K562 (cell line): ENCODE measurements at regions not wholly inside any gene's neighbourhood (a gene's known extent, or its start where the extent isn't known, plus 50 kb on each side); places are given as distances from the start of the nearest gene placed in this dataset.

ENCODE experiments used
- ATAC-seq: fragments of 200-7000 bp; cut with Tn5 transposase; 3 replicates; pipeline ENCODE4 v1.9.1; 2020; ENCODE audit warnings: moderate library complexity
- BruUV-seq: library from RNA; stranded (reverse); fragments of 400-500 nt; replicated peaks from 2 replicates; lab custom pipeline; 2021; lab: Mats Ljungman, UMichigan
- CTCF ChIA-PET: fragments of 300-600 bp; formaldehyde crosslinking; extraction: SDS; loops from one replicate; lab custom pipeline; 2021; ENCODE audit warnings: low intra/inter-chr PET ratio; lab: Yijun Ruan, JAX
- POLR2A ChIA-PET: fragments of 300-600, 350-650 bp; sonication (Branson Sonifier 250); formaldehyde crosslinking; extraction: SDS; loops from one replicate; lab custom pipeline; 2021; ENCODE audit warnings: antibody characterized with exemption, inconsistent platforms; lab: Yijun Ruan, JAX
- DNase-seq, 4 experiments: peaks; one replicate each; pipeline versions ENCODE4 v3.0.0 to v3.0.0-alpha.2; 2011 to 2018; ENCODE audit warnings: low spot score in 3 of 4, mixed read lengths in 3 of 4; ENCODE audit errors: extremely low read depth in 1 of 4
- FAIRE-seq: peaks from 2 replicates; lab custom pipeline; 2011; peaks lifted over from hg19 to GRCh38; lab: Jason Lieb, UNC
- H2AFZ ChIP-seq: 2 replicates; pipeline ENCODE4 v1.6.0; 2011; ENCODE audit warnings: low read depth, low read length, control low read depth, inconsistent platforms
- H3K27ac ChIP-seq: fragments of 200-600 bp; 3 replicates; pipeline ENCODE4 v1.8.0; 2011; ENCODE audit warnings: low read depth, mild to moderate bottlenecking, control low read depth, inconsistent platforms, low read length, moderate library complexity, mixed read lengths; ENCODE audit errors: extremely low read depth
- H3K27me3 ChIP-seq, 2 experiments: fragments of 300-600 bp in 1 of 2; 2 replicates in 1 of 2; 3 replicates in 1 of 2; pipeline versions ENCODE4 v1.6.0 to v1.8.0; 2011; ENCODE audit warnings: inconsistent platforms in 2 of 2, low read length in 2 of 2, mild to moderate bottlenecking in 1 of 2, mixed read lengths in 1 of 2, moderate library complexity in 1 of 2; ENCODE audit not compliant: control insufficient read depth in 2 of 2, insufficient read depth in 2 of 2
- H3K36me3 ChIP-seq: fragments of 300-600 bp; 3 replicates; pipeline ENCODE4 v1.8.0; 2011; ENCODE audit warnings: mild to moderate bottlenecking, low read length, inconsistent platforms; ENCODE audit not compliant: control insufficient read depth, insufficient read depth
- H3K4me1 ChIP-seq, 2 experiments: fragments of 200-600 bp in 1 of 2; replicated peaks in 1 of 2; 2 replicates in 1 of 2; 3 replicates in 1 of 2; pipeline versions ENCODE4 v1.5.1 to v1.8.0; 2011; ENCODE audit warnings: inconsistent platforms in 2 of 2, low read length in 2 of 2, mild to moderate bottlenecking in 1 of 2, mixed read lengths in 1 of 2, moderate library complexity in 1 of 2; ENCODE audit not compliant: control insufficient read depth in 2 of 2, insufficient read depth in 2 of 2
- H3K4me2 ChIP-seq: 2 replicates; pipeline ENCODE4 v1.6.1; 2011; ENCODE audit warnings: low read length, control low read depth, inconsistent platforms, mixed read lengths; ENCODE audit not compliant: insufficient read depth
- H3K4me3 ChIP-seq: fragments of 200-600 bp; sonication (generic), shearing (Covaris generic); 2 replicates; pipeline ENCODE4 v1.5.1; 2016; ENCODE audit warnings: control low read depth, inconsistent platforms
- H3K79me2 ChIP-seq: fragments of 200-600 bp; 3 replicates; pipeline ENCODE4 v1.8.0; 2011; ENCODE audit warnings: low read length, inconsistent platforms; ENCODE audit not compliant: control insufficient read depth, insufficient read depth
- H3K9ac ChIP-seq, 2 experiments: 2 replicates each; pipeline versions ENCODE4 v1.6.0 to v1.6.1; 2011; ENCODE audit warnings: low read depth in 2 of 2, low read length in 2 of 2, control low read depth in 1 of 2, inconsistent platforms in 1 of 2, mild to moderate bottlenecking in 1 of 2, mixed read lengths in 1 of 2; ENCODE audit not compliant: insufficient read depth in 1 of 2
- H3K9me1 ChIP-seq: one replicate; pipeline ENCODE4 v1.6.0; 2011; ENCODE audit warnings: inconsistent platforms, mild to moderate bottlenecking, low read length, moderate library complexity; ENCODE audit not compliant: control insufficient read depth, insufficient read depth
- H3K9me3 ChIP-seq: replicated peaks from 2 replicates; pipeline ENCODE4 v1.5.1; 2011; ENCODE audit warnings: low read depth, low read length, inconsistent platforms; ENCODE audit not compliant: control insufficient read depth, insufficient read depth
- H4K20me1 ChIP-seq: replicated peaks from 2 replicates; pipeline ENCODE4 v1.6.1; 2011; ENCODE audit warnings: low read length, inconsistent platforms, mixed read lengths; ENCODE audit not compliant: control insufficient read depth, insufficient read depth
- HMGN3 ChIP-seq: IDR thresholded peaks from 2 replicates; pipeline ENCODE4 v1.6.1; 2011; ENCODE audit warnings: borderline replicate concordance, low read depth, mild to moderate bottlenecking, mixed read lengths, low read length; ENCODE audit not compliant: insufficient read length; ENCODE audit errors: extremely low read depth
- JUND ChIP-seq, 2 experiments: IDR thresholded peaks; 2 replicates in 1 of 2; 3 replicates in 1 of 2; pipeline ENCODE4 v1.6.1; 2011; ENCODE audit warnings: borderline replicate concordance in 2 of 2, low read depth in 2 of 2, low read length in 2 of 2, improper control_type of control experiment in 1 of 2, missing biosample characterization in 1 of 2, missing genetic modification characterization in 1 of 2, missing genetic modification reagents in 1 of 2
- MEIS2 ChIP-seq: fragments of 450-650 bp; IDR thresholded peaks from 2 replicates; pipeline ENCODE4 v1.6.1; 2014; ENCODE audit warnings: mild to moderate bottlenecking; ENCODE audit not compliant: partially characterized antibody
- MTF1 ChIP-seq: fragments of 250-450 bp; sonication (Bioruptor Pico); IDR thresholded peaks from 2 replicates; pipeline ENCODE4 v1.9.0; 2021; ENCODE audit warnings: moderate library complexity, mild to moderate bottlenecking, inconsistent platforms, borderline replicate concordance
- NCOR1 ChIP-seq: fragments of 450-650 bp; IDR thresholded peaks from 2 replicates; pipeline ENCODE4 v1.6.1; 2016; ENCODE audit warnings: mild to moderate bottlenecking, moderate library complexity
- PCBP2 ChIP-seq: fragments of 200-400 bp; formaldehyde crosslinking; IDR thresholded peaks from 2 replicates; pipeline ENCODE4 v1.6.1; 2018; ENCODE audit warnings: low read length, low read depth, mild to moderate bottlenecking, moderate library complexity; ENCODE audit not compliant: poor library complexity, severe bottlenecking
- SETDB1 ChIP-seq: IDR thresholded peaks from one replicate; pipeline ENCODE4 v1.6.1; 2012; ENCODE audit warnings: low read length, control low read depth, inconsistent platforms
- ZNF76 ChIP-seq: fragments of 250-450 bp; sonication (Bioruptor Pico); IDR thresholded peaks from 2 replicates; pipeline ENCODE4 v1.4.0; 2020; ENCODE audit warnings: mild to moderate bottlenecking, moderate library complexity, borderline replicate concordance
- WGBS: fragments of 100-300 bp; shearing (Covaris generic); methylation state at CpG from one replicate; pipeline ENCODE4 v1.1.6; 2016; ENCODE audit warnings: low coverage, mixed read lengths; ENCODE audit not compliant: insufficient coverage; ENCODE audit errors: missing lambda C conversion rate; 5-methylcytosine and 5-hydroxymethylcytosine counted together
- in situ Hi-C: fragments of 300-500 bp; cut with MboI; formaldehyde crosslinking; loops from 4 replicates; pipeline ENCODE4 v1.15.0; 2018; ENCODE audit warnings: inconsistent platforms, mixed read lengths
- intact Hi-C: fragments of 100-400 bp; cut with micrococcal nuclease; formaldehyde crosslinking; loops from 2 replicates; pipeline ENCODE4 v1.14.2; 2022
- TF ChIP-seq, protein P1 (sequence below): fragments of 250-450 bp; sonication (Bioruptor Pico); IDR thresholded peaks from 2 replicates; pipeline ENCODE4 v1.4.0; 2020; ENCODE audit warnings: mild to moderate bottlenecking, moderate library complexity
- TF ChIP-seq, protein P2 (sequence below): fragments of 250-450 bp; sonication (Bioruptor Pico); IDR thresholded peaks from 2 replicates; pipeline ENCODE4 v1.4.0; 2020; ENCODE audit warnings: mild to moderate bottlenecking
- TF ChIP-seq, protein P3 (sequence below): sonication (generic); formaldehyde crosslinking; IDR thresholded peaks from 2 replicates; pipeline ENCODE4 v1.8.0; 2022; ENCODE audit warnings: missing genetic modification reagents, mild to moderate bottlenecking, borderline replicate concordance

DNA sequence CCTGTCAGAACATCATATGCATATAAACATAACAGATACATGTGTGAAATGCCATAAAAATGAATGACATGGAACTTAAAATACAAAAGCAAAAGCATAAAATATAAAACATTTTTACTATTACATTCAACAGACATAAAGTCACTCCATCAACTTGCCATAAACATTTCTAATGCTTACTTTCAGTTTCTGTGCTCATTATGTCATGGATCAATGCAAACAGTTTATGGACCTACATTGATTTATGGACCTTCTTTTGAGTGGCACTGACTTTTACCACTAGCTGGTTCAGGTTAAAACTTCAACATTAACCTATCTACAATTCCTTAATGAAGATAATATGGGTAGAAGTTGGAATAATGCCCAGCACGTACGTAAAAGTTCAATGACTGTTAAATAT, 577.4 kb upstream of the LMCD1 start (continued):
- no peak for TF ChIP-seq PCBP2
- TF ChIP-seq, protein P1, sequence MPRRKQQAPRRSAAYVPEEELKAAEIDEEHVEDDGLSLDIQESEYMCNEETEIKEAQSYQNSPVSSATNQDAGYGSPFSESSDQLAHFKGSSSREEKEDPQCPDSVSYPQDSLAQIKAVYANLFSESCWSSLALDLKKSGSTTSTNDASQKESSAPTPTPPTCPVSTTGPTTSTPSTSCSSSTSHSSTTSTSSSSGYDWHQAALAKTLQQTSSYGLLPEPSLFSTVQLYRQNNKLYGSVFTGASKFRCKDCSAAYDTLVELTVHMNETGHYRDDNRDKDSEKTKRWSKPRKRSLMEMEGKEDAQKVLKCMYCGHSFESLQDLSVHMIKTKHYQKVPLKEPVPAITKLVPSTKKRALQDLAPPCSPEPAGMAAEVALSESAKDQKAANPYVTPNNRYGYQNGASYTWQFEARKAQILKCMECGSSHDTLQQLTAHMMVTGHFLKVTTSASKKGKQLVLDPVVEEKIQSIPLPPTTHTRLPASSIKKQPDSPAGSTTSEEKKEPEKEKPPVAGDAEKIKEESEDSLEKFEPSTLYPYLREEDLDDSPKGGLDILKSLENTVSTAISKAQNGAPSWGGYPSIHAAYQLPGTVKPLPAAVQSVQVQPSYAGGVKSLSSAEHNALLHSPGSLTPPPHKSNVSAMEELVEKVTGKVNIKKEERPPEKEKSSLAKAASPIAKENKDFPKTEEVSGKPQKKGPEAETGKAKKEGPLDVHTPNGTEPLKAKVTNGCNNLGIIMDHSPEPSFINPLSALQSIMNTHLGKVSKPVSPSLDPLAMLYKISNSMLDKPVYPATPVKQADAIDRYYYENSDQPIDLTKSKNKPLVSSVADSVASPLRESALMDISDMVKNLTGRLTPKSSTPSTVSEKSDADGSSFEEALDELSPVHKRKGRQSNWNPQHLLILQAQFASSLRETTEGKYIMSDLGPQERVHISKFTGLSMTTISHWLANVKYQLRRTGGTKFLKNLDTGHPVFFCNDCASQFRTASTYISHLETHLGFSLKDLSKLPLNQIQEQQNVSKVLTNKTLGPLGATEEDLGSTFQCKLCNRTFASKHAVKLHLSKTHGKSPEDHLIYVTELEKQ: no peak
- TF ChIP-seq, all 486 proteins: peak for 0

DNA sequence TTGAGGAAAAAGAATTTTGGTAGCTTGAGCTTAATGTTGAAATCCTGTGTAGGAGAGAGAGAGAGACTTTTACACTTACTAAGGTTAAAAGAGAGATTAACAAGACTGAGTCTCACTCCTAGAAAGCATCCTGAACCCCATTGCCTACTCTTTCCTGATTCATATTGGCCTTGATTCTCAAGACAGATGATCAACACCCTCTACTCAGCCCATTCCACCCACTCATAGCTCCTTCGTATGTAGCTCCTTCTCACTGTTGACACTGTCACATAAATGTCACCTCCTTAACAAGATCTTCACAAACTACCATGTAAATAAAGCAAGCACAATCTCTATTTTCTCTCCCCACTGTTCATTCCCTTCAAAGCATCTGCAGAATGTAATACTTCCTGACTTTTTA, 574.6 kb upstream of the LMCD1 start:
- TF ChIP-seq NCOR1: no peak
- TF ChIP-seq MTF1 (CRISPR knock-in tag): no peak
- TF ChIP-seq, protein P2, sequence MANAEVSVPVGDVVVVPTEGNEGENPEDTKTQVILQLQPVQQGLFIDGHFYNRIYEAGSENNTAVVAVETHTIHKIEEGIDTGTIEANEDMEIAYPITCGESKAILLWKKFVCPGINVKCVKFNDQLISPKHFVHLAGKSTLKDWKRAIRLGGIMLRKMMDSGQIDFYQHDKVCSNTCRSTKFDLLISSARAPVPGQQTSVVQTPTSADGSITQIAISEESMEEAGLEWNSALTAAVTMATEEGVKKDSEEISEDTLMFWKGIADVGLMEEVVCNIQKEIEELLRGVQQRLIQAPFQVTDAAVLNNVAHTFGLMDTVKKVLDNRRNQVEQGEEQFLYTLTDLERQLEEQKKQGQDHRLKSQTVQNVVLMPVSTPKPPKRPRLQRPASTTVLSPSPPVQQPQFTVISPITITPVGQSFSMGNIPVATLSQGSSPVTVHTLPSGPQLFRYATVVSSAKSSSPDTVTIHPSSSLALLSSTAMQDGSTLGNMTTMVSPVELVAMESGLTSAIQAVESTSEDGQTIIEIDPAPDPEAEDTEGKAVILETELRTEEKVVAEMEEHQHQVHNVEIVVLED (CRISPR knock-in tag): no peak
- TF ChIP-seq, protein P3, sequence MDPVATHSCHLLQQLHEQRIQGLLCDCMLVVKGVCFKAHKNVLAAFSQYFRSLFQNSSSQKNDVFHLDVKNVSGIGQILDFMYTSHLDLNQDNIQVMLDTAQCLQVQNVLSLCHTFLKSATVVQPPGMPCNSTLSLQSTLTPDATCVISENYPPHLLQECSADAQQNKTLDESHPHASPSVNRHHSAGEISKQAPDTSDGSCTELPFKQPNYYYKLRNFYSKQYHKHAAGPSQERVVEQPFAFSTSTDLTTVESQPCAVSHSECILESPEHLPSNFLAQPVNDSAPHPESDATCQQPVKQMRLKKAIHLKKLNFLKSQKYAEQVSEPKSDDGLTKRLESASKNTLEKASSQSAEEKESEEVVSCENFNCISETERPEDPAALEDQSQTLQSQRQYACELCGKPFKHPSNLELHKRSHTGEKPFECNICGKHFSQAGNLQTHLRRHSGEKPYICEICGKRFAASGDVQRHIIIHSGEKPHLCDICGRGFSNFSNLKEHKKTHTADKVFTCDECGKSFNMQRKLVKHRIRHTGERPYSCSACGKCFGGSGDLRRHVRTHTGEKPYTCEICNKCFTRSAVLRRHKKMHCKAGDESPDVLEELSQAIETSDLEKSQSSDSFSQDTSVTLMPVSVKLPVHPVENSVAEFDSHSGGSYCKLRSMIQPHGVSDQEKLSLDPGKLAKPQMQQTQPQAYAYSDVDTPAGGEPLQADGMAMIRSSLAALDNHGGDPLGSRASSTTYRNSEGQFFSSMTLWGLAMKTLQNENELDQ (CRISPR knock-in tag): no peak
- TF ChIP-seq HMGN3: no peak
- no peak for TF ChIP-seq ZNF76
- TF ChIP-seq SETDB1: no peak
- TF ChIP-seq MEIS2: no peak
- TF ChIP-seq JUND (IDR thresholded peaks at IDR 0.05; ENCODE audit: borderline replicate concordance, low read depth, low read length): no peak
- TF ChIP-seq JUND (tag; IDR thresholded peaks at IDR 0.05; ENCODE audit: borderline replicate concordance, low read depth, low read length): no peak
- ChIA-PET POLR2A (no interaction called here), CTCF (no interaction called here)
- no TSS peak for BruUV-seq
- Histone ChIP-seq H3K9me3 (no peaks in the 10 kb centered on the region; the same call in 1 of the 2 replicates), H3K4me3 (no peak overlapping the region), H3K4me2 (no peak overlapping the region), H3K36me3 (no peaks in the 10 kb centered on the region), H3K9ac (no peak overlapping the region), H4K20me1 (no peaks in the 10 kb centered on the region), H3K9me1 (no peaks in the 10 kb centered on the region), H3K79me2 (no peaks in the 10 kb centered on the region), H3K27ac (no peak overlapping the region), H2AFZ (no peak overlapping the region), H3K4me1 (no peaks in the 10 kb centered on the region), H3K27me3 (no peaks in the 10 kb centered on the region)
- no peak for DNase-seq
- intact Hi-C loops: no loop called here
- 0% methylated on average over 1 of the region's 1 CpG for WGBS
- no peak for ATAC-seq
- FAIRE-seq: no peak
- in situ Hi-C loops: no loop called here
